Keratinocyte (primary cell): ENCODE measurements at regions not wholly inside any gene's neighbourhood (a gene's known extent, or its start where the extent isn't known, plus 50 kb on each side); places are given as distances from the start of the nearest gene placed in this dataset.
A peak's percentile ranks its signal among the peaks of the same experiment; 100 is the strongest.

Experiments used
- EZH2 ChIP-seq: IDR thresholded peaks from one replicate; pipeline ENCODE4 v1.6.1; 2012; ENCODE audit warnings: inconsistent platforms, mild to moderate bottlenecking, low read length, moderate library complexity
- TF ChIP-seq, protein P1 (sequence below), 3 experiments: IDR thresholded peaks in 1 of 3; conservative IDR thresholded peaks in 1 of 3; optimal IDR thresholded peaks in 1 of 3; 2 replicates in 2 of 3; 3 replicates in 1 of 3; pipeline versions ENCODE3 to v1.5.1; 2011; ENCODE audit warnings: low read length in 3 of 3, mild to moderate bottlenecking in 3 of 3, moderate library complexity in 2 of 3, control low read depth in 1 of 3, inconsistent platforms in 1 of 3; ENCODE audit not compliant: insufficient read depth in 2 of 3; ENCODE audit errors: extremely low read depth in 1 of 3

GRCh38 chr6:28771401-28772267 is 152.2 kb downstream of the TRIM27 start:
- TF ChIP-seq, protein P1, sequence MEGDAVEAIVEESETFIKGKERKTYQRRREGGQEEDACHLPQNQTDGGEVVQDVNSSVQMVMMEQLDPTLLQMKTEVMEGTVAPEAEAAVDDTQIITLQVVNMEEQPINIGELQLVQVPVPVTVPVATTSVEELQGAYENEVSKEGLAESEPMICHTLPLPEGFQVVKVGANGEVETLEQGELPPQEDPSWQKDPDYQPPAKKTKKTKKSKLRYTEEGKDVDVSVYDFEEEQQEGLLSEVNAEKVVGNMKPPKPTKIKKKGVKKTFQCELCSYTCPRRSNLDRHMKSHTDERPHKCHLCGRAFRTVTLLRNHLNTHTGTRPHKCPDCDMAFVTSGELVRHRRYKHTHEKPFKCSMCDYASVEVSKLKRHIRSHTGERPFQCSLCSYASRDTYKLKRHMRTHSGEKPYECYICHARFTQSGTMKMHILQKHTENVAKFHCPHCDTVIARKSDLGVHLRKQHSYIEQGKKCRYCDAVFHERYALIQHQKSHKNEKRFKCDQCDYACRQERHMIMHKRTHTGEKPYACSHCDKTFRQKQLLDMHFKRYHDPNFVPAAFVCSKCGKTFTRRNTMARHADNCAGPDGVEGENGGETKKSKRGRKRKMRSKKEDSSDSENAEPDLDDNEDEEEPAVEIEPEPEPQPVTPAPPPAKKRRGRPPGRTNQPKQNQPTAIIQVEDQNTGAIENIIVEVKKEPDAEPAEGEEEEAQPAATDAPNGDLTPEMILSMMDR (optimal IDR thresholded peaks at IDR 0.05 in 1 of 3, IDR thresholded peaks at IDR 0.05 in 1 of 3, conservative IDR thresholded peaks at IDR 0.05 in 1 of 3; ENCODE audit: extremely low read depth in 1 of 3, insufficient read depth in 2 of 3, low read length in 3 of 3), result peak; percentile 14 to 44 (median 20)
- no peak for TF ChIP-seq EZH2
